HG03064 (cell line): ENCODE measurements at regions not wholly inside any gene's neighbourhood (a gene's known extent, or its start where the extent isn't known, plus 50 kb on each side); places are given as distances from the start of the nearest gene placed in this dataset.
"Not testable (repeated sequence)": the region's sequence is repeated elsewhere in the genome, so short reads cannot be mapped to it uniquely, and the experiment has no call there.

ENCODE experiments used
- ATAC-seq: cut with Tn5 transposase; IDR thresholded peaks from one replicate; pipeline ENCODE4 v1.9.1; 2021; ENCODE audit warnings: low read depth; ENCODE audit not compliant: unreplicated experiment

- no peak for ATAC-seq
These were observed 137.6 kb downstream of the COPRS start for GRCh38 chr17:31721291-31722025.

DNA sequence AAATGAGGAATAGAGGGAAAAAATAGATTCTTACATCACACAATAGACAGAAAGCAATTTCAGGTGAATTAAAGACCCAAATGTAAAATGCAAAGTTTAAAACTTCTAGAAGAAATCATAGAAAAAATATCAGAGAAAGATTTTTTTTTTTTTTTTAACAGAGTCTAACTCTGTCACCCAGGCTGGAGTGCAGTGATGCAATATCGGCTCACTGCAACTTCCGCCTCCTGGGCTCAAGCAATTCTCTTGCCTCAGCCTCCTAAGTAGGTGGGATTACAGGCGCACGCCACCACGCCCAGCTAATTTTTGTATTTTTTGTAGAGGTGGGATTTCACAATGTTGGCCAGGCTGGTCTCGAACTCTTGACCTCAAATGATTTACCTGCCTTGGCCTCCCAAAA lies 141.8 kb downstream of the COPRS start:
- ATAC-seq, result not testable (repeated sequence)

DNA sequence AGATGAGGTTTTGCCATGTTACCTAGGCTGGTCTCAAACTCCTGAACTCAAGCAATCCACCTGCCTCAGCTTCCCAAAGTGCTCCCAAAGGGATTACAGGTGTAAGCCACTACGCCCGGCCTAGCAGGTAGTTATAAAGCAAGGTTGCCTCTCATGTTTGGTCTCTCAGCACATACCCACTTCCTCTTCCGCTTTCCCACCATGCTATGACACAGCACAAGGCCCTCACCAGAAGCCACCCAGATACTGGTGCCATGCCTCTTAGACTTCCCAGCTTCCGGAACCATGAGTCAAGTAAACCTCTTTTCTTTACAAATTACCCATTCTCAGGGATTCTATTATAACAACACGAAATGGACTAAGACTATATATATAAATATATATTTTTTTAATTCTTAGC lies 143.6 kb downstream of the COPRS start:
- ATAC-seq, result no peak

GRCh38 chr17:31704483-31704882 lies 154.6 kb downstream of the COPRS start:
- no peak for ATAC-seq

- ATAC-seq, result no peak
These were observed 157.0 kb downstream of the COPRS start for GRCh38 chr17:31702041-31702440.

DNA sequence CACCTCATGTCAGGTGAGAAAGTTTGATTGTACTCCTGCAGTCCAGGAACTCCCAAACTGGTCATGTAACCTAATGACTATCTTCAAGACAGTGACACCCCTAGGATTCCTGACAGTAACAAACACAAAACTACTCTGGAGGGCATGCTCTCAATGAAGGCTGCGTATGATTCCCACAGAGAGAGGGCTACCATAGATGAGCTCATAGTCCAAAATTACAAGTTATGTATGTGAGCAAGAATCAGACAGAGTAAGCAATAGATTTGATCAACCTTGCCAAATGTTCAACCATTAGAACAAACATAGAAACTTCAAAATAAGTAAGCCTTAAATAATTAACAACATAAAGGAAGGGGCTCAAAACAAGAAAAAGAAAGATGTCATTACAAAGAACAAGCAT lies 158.1 kb downstream of the COPRS start:
- ATAC-seq, result no peak

- no peak for ATAC-seq
These were observed 159.2 kb downstream of the COPRS start for GRCh38 chr17:31699886-31700285.

GRCh38 chr17:31699281-31699680 lies 159.8 kb downstream of the COPRS start:
- no peak for ATAC-seq

DNA sequence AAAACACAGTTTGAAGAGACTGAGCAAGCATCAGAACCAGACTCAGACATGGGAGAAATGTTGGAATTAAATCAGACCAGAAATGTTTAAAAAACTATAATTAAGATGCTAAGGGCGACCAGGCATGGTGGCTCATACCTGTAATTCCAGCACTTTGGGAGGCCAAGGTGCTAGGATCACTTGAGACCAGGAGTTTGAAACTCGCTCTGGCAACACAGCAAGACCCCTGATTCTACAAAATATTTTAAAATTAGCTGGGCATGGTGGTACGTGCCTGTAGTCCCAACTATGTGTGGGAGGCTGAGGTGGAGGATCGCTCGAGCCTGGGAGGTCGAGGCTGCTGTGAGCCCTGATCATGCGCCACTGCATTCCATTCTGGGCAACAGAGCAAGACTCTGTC lies 160.3 kb downstream of the COPRS start:
- ATAC-seq, result no peak

GRCh38 chr17:31697838-31698237 lies 161.2 kb downstream of the COPRS start:
- ATAC-seq, result no peak

GRCh38 chr17:31696703-31697325 lies 162.2 kb downstream of the COPRS start:
- ATAC-seq, result no peak

GRCh38 chr17:31696184-31696602 lies 162.9 kb downstream of the COPRS start:
- ATAC-seq, result no peak

GRCh38 chr17:31695456-31696090 lies 163.5 kb downstream of the COPRS start:
- no peak for ATAC-seq

DNA sequence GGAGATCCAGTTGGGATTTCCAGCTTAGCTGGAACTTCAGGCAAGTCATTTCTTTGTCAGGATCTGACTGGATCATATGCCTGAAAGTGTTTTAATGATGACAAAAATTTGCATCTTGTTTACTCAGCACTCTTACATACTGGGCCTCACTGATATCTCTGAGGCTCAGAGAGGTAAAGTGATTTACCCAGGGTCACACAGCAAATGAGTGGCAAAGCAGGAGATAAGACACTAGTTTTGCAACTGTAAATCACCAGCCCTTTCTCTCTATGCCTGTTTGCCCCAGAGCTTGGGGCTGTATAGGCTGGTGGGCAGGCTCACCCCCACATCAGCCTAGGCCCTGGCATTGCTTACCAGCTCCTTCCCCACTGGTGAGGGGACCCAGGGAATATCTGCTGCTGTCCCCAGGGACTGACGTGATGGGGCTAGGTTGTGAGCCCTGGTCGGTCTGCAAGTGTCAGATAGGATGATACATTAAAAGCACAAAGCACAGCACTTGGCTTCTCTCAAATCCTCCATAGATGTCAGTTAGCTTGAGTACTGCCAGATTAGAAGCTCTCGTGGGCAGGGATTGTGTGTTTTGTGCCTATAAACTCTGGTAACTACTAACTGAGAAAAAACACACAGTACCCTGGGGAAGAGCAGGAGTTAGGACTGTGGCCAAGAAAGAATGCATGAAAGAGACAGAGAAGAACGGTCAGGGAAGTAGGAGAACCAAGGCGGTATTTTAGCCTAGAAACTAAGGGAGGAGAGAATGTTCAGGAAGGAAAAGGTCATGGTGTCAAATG lies 165.4 kb downstream of the COPRS start:
- ATAC-seq, result no peak

DNA sequence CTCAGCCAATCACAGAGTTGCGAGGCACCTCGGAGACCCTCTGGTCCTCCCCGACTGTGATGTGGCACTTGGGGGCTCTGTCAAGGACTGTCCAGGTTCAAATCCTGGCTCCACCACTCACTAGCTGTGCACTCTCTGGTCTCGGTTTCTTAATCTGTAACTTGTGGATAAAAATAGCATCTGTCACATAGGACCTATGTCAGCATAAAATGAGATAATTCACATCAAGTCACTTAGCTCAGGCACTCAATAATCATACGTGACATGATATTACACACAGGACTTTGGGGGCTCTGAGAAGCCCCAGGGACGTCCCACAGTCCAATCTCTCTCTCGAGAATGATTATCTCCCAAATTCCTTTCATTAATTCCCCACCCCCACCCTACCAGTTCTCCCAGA lies 166.4 kb downstream of the COPRS start:
- ATAC-seq, result no peak

DNA sequence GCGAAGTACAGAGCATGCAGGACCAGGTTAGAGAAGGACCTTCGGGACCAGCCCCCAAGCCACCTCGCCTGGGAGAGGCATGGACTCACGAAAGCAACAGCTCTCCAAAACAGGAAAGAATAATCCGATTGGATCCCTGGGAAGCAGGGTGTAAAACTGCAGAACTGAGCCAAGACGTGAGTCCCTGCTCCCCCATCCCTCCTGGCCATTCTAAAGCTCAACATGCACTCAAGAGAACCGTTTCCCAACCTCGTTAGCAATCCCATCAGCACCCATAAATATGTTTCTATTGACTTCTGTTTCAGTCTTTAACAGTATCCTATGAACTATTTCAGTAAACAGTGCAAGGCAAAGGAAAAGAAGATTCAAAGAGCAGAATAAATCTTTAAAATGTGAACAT lies 167.0 kb downstream of the COPRS start:
- no peak for ATAC-seq

DNA sequence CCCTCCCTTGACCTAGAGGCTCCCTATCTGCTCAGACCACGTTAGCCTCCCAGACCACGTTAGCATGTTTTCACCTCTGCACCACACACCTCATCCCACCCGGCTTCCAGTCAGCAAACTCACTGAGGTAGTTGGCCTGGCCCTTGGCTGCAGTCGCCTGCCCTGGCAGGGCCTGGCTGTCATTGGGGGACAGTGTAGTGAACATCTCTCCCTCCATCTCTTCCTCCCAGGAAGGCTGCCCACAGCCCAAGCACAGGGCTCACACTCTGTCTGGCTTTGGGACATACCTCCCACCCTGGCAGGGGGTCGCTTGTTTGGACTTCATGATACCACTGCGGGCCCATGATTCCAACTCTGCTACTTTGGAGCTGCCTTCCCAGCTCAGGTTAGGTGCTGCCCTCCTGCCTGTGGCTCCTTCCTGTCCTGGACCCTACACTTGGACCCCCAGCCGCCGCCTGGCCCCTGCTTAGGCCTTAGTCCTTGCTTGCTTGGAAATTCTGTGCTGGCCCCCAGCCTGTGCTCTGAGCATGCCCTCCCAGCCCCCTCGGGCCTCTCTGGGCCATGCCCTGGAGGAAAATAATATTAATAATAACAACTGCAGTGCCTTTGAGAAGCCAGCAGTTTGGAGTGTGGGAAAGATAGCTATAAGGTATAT lies 167.7 kb downstream of the COPRS start:
- no peak for ATAC-seq

DNA sequence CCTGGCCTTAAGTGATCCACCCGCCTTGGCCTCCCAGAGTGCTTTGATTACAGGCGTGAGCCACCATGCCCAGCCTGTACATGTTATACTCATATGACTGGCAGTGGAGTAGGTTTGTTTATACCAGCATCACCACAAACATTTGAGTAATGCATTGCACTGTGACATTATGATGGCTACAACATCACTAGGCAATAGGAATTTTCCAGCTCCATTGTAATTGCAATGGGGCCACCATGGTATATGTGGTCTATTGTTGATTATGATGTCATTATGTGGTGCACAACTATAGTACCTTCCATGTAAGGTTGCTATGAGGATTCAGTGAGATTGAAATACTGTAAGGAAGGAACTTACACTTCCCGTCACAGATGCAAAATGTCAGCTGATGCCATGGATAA lies 168.9 kb downstream of the COPRS start:
- ATAC-seq, result no peak

DNA sequence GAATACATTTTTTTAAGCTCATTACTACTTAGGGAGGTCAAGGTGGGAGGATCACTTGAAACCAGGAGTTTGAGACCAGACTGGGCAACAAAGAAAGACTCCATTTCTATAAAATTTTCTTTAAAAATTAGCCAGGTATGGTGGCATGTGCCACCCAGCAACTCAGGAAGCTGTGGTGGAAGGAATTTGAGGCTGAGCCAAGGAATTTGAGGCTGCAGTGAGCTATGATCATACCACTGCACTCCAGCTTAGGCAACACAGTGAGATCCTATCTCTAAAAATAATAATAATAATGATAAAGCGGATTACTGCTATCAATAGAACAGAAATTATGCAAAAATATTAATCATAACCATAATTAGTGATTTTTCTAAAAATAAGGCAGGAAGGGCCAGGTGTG lies 170.3 kb downstream of the COPRS start:
- no peak for ATAC-seq

GRCh38 chr17:31687505-31688126 lies 171.4 kb downstream of the COPRS start:
- no peak for ATAC-seq
